IPS-20b (cell line): ENCODE measurements at regions not wholly inside any gene's neighbourhood (a gene's known extent, or its start where the extent isn't known, plus 50 kb on each side); places are given as distances from the start of the nearest gene placed in this dataset.

Source experiments
- H3K27ac ChIP-seq: one replicate; pipeline ENCODE4 v1.5.1; 2013; ENCODE audit warnings: low read length
- H3K27me3 ChIP-seq: 2 replicates; pipeline ENCODE4 v1.6.1; 2013; ENCODE audit warnings: mild to moderate bottlenecking, low read length, inconsistent platforms; ENCODE audit not compliant: insufficient read depth
- H3K36me3 ChIP-seq: 2 replicates; pipeline ENCODE4 v1.6.1; 2013; ENCODE audit warnings: low read depth, mild to moderate bottlenecking, inconsistent platforms, low read length, moderate library complexity; ENCODE audit not compliant: insufficient read depth
- H3K4me1 ChIP-seq: 2 replicates; pipeline ENCODE4 v1.6.1; 2013; ENCODE audit warnings: mild to moderate bottlenecking, control low read depth, inconsistent platforms, low read length, moderate library complexity; ENCODE audit not compliant: insufficient read depth
- H3K4me3 ChIP-seq: 2 replicates; pipeline ENCODE4 v1.5.1; 2013; ENCODE audit warnings: mild to moderate bottlenecking, low read length, inconsistent platforms
- H3K9ac ChIP-seq: 2 replicates; pipeline ENCODE4 v1.6.1; 2013; ENCODE audit warnings: low read depth, mild to moderate bottlenecking, inconsistent platforms, low read length, moderate library complexity
- H3K9me3 ChIP-seq: 2 replicates; pipeline ENCODE4 v1.6.1; 2013; ENCODE audit warnings: mild to moderate bottlenecking, low read depth, low read length, inconsistent platforms; ENCODE audit not compliant: insufficient read depth

DNA sequence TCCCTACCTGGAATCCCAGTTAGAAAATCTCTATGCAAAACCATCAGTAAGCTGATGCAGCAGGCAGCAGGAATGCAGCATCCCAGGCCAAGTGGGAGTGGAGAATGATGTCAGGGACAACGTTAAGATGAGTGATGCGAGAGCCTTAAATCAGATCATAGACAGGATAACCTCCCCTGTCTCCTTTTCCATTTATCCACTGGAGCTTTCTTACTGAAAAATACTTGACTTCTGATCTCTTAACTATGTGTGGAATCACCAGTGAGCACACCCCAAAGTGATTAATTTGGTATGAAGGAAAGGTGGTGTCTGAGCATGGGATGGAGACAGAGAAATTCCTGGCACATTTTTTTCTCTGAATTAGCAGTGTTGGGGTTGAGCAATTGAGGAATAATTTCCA lies 98.0 kb downstream of the RND3 start:
- no peaks in the 10 kb centered on the region for H3K36me3 ChIP-seq
- no peak overlapping the region for H3K27ac ChIP-seq
- peaks cover 7% of the 10 kb centered on the region; the same call in 1 of the 2 replicates for H3K9me3 ChIP-seq
- no peak overlapping the region for H3K9ac ChIP-seq
- H3K27me3 ChIP-seq = no peaks in the 10 kb centered on the region
- no peak overlapping the region for H3K4me3 ChIP-seq
- no peaks in the 10 kb centered on the region for H3K4me1 ChIP-seq

DNA sequence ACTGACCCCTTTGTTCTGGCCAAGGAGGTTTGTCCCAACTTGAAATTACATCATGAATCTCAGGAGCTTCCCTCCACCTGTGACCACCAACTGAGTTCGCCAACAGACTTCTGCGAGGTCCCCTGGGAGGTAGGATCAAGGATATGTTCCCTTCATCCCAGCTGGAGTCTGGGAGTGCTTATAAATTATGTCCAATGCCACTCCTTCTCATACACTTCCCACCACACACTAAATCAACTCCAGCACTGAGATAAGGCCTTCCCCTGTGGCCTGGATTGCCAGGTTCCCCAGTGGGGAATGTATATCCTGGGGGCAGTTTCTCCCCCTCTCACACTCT lies 99.2 kb downstream of the RND3 start:
- Histone ChIP-seq H3K27me3 (no peaks in the 10 kb centered on the region), H3K27ac (no peak overlapping the region), H3K4me3 (no peak overlapping the region), H3K4me1 (no peaks in the 10 kb centered on the region), H3K9me3 (peaks cover 7% of the 10 kb centered on the region; the same call in 1 of the 2 replicates), H3K36me3 (no peaks in the 10 kb centered on the region), H3K9ac (no peak overlapping the region)

DNA sequence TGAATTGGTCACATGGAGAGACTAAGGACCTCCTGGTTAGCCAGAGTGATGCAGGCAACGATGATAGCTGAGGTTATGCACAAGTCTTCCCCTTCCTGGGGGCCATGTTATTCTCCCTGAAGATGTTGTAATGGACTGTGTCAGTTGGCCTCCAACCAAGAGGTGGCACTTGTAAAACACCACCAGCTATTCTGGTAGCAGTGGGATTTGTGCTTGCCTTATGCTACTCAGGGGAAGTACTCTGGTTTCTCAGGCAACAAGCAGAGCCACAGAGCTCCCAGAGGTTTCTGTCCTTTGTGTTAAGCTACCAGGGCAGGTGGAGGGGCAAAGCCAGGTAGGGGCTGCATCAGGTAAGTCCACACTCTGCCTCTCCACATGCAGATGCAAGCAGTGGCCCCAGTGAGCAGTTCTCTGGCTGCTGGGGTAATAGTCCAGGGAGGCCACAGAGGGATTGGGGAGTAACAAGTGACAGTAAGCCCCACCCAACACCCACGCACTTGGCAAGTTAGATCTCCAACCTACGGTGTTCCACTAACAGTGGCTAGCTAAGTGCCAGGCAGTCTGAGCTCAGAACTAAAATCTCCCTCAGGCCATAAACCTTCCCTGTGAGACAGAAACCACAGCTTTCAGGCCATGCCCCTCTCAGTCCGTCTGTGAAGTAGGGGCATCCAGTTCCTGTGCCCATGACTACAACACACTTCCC lies 99.7 kb downstream of the RND3 start:
- H3K9me3 ChIP-seq = peaks cover 7% of the 10 kb centered on the region; the same call in 1 of the 2 replicates
- H3K4me1 ChIP-seq = no peaks in the 10 kb centered on the region
- H3K36me3 ChIP-seq = no peaks in the 10 kb centered on the region
- no peak overlapping the region for H3K4me3 ChIP-seq
- no peaks in the 10 kb centered on the region for H3K27me3 ChIP-seq
- no peak overlapping the region for H3K27ac ChIP-seq
- no peak overlapping the region for H3K9ac ChIP-seq

DNA sequence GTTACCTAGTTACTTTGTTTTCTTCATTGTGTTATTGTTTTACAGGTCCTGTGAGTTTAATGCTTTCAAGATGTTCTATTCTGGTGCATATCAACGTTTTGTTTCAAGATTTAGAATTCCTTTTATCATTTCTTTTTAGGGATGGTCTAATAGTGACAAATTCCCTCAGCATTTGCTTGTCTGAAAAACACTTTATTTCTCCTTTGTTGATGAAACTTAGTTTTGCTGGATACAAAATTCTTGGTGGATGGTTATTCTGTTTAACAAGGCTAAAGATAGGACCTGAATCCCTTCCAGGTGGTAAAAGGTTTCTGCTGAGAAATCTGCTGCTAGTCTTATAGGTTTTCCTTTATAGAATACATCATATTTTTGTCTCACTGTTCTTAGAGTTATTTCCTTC lies 102.3 kb downstream of the RND3 start:
- Histone ChIP-seq H3K9me3 (peaks cover 7% of the 10 kb centered on the region; the same call in 1 of the 2 replicates), H3K36me3 (no peaks in the 10 kb centered on the region), H3K4me3 (no peak overlapping the region), H3K4me1 (no peaks in the 10 kb centered on the region), H3K27me3 (no peaks in the 10 kb centered on the region), H3K9ac (no peak overlapping the region), H3K27ac (no peak overlapping the region)

DNA sequence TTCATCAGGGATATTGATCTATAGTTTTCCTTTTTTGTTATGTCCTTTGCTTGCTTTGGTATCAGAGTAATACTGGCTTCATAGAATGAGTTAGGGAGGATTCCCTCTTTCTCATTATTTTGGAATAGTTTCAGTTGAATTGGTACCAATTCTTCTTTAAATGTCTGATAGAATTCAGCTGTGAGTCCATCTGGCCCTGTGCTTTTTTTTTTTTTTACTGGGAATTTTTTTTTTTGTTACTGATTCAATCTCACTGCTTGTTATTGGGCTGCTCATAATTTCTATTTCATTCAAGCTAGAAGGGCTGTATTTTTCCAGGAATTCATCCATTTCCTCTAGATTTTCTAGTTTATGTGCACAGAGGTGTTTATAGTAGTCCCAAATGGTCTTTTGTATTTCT lies 103.9 kb downstream of the RND3 start:
- H3K27ac ChIP-seq = no peak overlapping the region
- no peaks in the 10 kb centered on the region for H3K4me1 ChIP-seq
- no peak overlapping the region for H3K4me3 ChIP-seq
- H3K36me3 ChIP-seq = no peaks in the 10 kb centered on the region
- H3K9me3 ChIP-seq = peaks cover 7% of the 10 kb centered on the region; the same call in 1 of the 2 replicates
- H3K27me3 ChIP-seq = no peaks in the 10 kb centered on the region
- no peak overlapping the region for H3K9ac ChIP-seq

DNA sequence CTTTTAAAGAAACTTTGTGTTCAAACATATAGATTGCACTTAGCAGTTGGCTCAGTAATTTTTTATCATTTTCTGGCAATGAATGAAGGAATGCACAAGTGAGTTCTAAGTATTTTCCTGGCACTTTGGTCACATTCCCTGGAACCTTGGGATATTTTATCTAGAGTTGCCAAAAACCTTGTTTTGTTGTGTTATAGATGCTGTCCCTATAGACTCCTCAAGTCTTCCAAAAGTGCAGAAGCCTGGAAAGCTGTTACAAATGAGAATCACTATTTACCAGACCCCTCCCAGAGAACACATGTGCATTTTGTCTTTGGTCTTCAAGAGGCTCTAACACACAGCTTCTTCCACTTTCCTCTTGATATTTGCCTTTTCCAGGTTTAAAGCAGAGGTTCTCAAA lies 108.3 kb downstream of the RND3 start:
- no peaks in the 10 kb centered on the region for H3K27me3 ChIP-seq
- no peaks in the 10 kb centered on the region for H3K4me1 ChIP-seq
- H3K9ac ChIP-seq = no peak overlapping the region
- H3K36me3 ChIP-seq = no peaks in the 10 kb centered on the region
- no peak overlapping the region for H3K4me3 ChIP-seq
- H3K27ac ChIP-seq = no peak overlapping the region
- H3K9me3 ChIP-seq = no peaks in the 10 kb centered on the region

DNA sequence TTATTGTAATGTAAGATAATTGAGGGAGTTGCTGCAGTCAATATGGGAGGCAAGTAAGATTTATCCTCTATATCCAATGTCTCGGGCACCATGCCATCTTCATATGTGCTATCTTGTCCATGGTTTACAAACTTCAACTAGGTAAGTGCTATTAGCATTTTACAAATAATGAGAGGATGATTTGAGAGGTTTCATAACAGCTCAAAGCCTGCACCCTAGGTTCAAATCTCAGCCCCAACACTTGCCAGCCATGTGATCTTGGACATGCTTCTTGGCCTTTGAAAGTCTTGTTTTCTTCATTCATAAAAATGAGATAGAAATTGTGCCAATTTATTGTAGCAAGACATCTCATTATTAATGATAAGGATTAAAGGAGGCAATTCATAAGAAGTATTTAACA lies 108.8 kb downstream of the RND3 start:
- Histone ChIP-seq H3K4me3 (no peak overlapping the region), H3K36me3 (no peaks in the 10 kb centered on the region), H3K4me1 (no peaks in the 10 kb centered on the region), H3K27ac (no peak overlapping the region), H3K27me3 (no peaks in the 10 kb centered on the region), H3K9me3 (no peaks in the 10 kb centered on the region), H3K9ac (no peak overlapping the region)

DNA sequence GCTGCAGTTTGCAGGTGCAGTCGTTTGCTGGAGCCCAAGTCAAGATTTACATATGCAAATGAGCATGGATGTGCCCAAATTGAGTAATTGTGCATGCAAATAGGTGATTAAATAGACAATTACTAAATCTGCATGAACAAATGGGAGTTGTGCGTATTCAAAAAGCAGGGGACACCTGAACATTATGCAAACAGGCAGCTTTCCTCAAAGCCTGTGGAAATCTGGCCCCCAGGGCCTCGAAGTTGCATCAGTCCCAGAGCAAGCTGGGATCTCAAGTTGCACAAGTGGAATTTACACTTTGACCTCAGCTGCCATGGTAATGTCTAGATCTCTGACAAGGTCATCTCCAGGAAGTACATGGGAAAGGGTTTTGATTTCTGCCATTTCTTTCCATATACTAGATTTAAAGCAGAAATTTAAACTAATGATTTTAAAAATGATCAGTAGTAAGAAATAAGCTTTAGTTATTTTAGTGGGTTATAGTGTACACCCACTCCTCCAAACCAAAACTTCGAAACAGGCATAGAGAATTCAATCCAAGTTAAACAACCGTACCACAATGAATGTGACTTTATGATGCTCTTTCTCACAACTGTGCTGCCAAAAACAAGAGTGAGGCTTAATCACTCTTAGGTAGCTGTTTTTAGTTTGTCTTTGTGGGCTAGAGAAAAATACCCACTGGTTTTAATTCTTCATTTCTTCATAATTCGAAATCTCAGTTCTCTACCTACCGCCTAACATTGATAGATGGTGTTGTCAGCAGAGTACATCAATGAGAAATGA lies 110.7 kb downstream of the RND3 start:
- Histone ChIP-seq H3K4me1 (no peaks in the 10 kb centered on the region), H3K27me3 (no peaks in the 10 kb centered on the region), H3K27ac (no peak overlapping the region), H3K4me3 (no peak overlapping the region), H3K36me3 (no peaks in the 10 kb centered on the region), H3K9me3 (no peaks in the 10 kb centered on the region; the same call in 1 of the 2 replicates), H3K9ac (no peak overlapping the region)

DNA sequence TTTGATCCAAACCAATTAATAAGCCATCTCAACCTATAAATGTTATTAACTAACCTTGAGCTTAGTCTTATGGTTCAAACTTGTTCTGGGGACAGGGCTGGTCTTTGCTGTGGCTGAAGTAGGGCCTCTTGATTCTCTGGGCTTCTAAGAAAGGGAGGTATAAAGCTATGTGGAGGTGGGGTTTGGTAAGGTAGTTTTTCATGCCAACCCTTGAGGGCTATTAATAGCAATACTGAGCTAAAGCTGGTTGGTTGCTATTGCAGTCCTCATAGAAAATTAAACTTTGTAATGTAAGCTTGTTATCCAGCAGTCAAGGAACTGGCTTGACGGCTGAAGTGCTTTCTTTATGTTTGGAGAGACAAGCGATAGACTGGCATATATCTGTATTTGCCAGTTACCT lies 112.1 kb downstream of the RND3 start:
- no peaks in the 10 kb centered on the region for H3K27me3 ChIP-seq
- H3K9me3 ChIP-seq = no peaks in the 10 kb centered on the region; the same call in 1 of the 2 replicates
- no peaks in the 10 kb centered on the region for H3K4me1 ChIP-seq
- no peak overlapping the region for H3K9ac ChIP-seq
- no peak overlapping the region for H3K27ac ChIP-seq
- H3K36me3 ChIP-seq = no peaks in the 10 kb centered on the region
- no peak overlapping the region for H3K4me3 ChIP-seq

DNA sequence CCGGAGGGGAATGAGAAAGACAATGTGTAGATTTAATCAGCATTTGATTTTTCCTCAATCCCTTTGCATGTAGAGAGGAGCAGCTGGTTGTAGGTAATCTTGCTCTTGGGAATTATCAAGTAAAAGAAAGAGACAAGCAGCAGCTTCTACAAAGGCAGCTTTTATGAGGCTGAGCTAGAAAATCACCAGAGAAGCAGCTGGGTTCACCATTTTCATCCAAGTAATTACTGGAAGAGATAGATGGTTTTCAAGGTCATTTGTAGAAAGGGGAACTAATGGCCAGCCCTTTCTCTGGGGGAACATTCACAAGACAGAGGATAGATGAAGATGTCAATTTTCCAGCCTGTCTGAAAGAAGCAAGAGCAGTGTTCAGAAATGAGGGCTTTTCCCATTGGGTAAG lies 113.0 kb downstream of the RND3 start:
- no peak overlapping the region for H3K4me3 ChIP-seq
- no peaks in the 10 kb centered on the region for H3K27me3 ChIP-seq
- no peaks in the 10 kb centered on the region; the same call in 1 of the 2 replicates for H3K9me3 ChIP-seq
- no peaks in the 10 kb centered on the region for H3K4me1 ChIP-seq
- H3K27ac ChIP-seq = no peak overlapping the region
- no peak overlapping the region for H3K9ac ChIP-seq
- no peaks in the 10 kb centered on the region for H3K36me3 ChIP-seq

DNA sequence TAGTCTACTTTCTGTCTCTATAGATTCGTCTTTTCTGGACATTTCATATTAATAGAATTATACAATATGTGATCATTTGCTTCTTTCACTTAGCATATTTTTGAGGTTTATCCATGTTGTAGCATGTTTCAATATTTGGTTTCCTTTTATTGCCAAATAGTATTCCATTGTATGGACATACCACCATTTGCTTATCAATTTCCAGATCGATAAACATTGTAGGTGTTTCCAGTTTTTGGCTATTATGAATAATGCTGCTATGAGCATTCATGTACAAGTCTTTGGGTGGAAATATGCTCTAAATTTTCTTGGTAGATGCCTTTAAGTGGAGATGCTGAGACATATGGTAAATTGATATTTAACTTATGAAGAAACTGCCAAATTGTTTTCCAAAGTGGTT lies 114.1 kb downstream of the RND3 start:
- no peak overlapping the region for H3K27ac ChIP-seq
- H3K9me3 ChIP-seq = no peaks in the 10 kb centered on the region; the same call in 1 of the 2 replicates
- H3K4me1 ChIP-seq = no peaks in the 10 kb centered on the region
- H3K27me3 ChIP-seq = no peaks in the 10 kb centered on the region
- H3K36me3 ChIP-seq = no peaks in the 10 kb centered on the region
- H3K4me3 ChIP-seq = no peak overlapping the region
- no peak overlapping the region for H3K9ac ChIP-seq
